ENCODE measurements at regions not wholly inside any gene's neighbourhood (a gene's known extent, or its start where the extent isn't known, plus 50 kb on each side); places are given as distances from the start of the nearest gene placed in this dataset.

DNA sequence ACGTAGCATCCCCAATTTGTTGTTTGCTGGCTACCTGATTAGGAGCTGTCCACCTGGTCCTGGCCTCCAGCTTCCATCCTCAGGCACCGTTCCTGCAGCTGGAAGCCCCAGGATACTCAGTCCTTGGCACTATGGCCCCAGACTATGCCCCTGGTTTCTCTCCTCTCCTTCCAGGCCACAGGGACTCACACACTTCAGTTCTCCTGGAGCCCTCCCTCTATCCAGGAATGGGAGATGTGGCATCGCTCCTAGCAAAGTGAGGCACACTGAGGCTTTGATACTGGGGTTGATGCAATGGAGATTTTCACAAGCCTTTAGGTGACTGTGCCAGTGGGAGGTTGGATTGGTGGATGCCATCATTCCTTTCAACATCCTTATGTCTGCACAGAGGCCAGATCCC is 142.8 kb upstream of the B3GAT1 start:
- TF ChIP-seq, protein P1, sequence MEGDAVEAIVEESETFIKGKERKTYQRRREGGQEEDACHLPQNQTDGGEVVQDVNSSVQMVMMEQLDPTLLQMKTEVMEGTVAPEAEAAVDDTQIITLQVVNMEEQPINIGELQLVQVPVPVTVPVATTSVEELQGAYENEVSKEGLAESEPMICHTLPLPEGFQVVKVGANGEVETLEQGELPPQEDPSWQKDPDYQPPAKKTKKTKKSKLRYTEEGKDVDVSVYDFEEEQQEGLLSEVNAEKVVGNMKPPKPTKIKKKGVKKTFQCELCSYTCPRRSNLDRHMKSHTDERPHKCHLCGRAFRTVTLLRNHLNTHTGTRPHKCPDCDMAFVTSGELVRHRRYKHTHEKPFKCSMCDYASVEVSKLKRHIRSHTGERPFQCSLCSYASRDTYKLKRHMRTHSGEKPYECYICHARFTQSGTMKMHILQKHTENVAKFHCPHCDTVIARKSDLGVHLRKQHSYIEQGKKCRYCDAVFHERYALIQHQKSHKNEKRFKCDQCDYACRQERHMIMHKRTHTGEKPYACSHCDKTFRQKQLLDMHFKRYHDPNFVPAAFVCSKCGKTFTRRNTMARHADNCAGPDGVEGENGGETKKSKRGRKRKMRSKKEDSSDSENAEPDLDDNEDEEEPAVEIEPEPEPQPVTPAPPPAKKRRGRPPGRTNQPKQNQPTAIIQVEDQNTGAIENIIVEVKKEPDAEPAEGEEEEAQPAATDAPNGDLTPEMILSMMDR (IDR thresholded peaks at IDR 0.05; ENCODE audit: insufficient read depth, low read depth, low read length), result no peak
- TF ChIP-seq EZH2 (IDR thresholded peaks at IDR 0.05; ENCODE audit: insufficient read depth, low read length), result no peak

Measured in astrocyte (in vitro differentiated cells and primary cell).